ENCODE measurements at regions not wholly inside any gene's neighbourhood (a gene's known extent, or its start where the extent isn't known, plus 50 kb on each side); places are given as distances from the start of the nearest gene placed in this dataset.

- DNase-seq (ENCODE audit: low read depth, low spot score), result no peak
- H3K4me3 ChIP-seq (ENCODE audit: low read depth in 2 of 2, low read length in 2 of 2), result no peak overlapping the region
- intact Hi-C loops (cut with micrococcal nuclease; ENCODE audit: unreplicated experiment), result no loop called here
- in situ Hi-C loops (cut with HindIII; ENCODE audit: low pct_unique_long_range_greater_than_20kb, low sequenced_read_pairs), result no loop called here
- POLR2A ChIA-PET, result no interaction called here
- H3K9me3 ChIP-seq (ENCODE audit: control insufficient read depth, insufficient read depth, low read depth, low read length), result no peaks in the 10 kb centered on the region
- no TSS peak for BruUV-seq (replicated peaks)
- CTCF ChIA-PET, result no interaction called here
- no peak overlapping the region for H3K27ac ChIP-seq (ENCODE audit: low read length)
- no peak for TF ChIP-seq SIN3A (IDR thresholded peaks at IDR 0.05; ENCODE audit: borderline replicate concordance, insufficient read depth, low read depth, low read length)
- TF ChIP-seq TCF7L2 (IDR thresholded peaks at IDR 0.05; ENCODE audit: low read depth, low read length), result no peak
- TF ChIP-seq POLR2AphosphoS5 (IDR thresholded peaks at IDR 0.05; ENCODE audit: low read depth, low read length), result no peak
- TF ChIP-seq CTCF (IDR thresholded peaks at IDR 0.05), result no peak
- no peak for TF ChIP-seq REST (IDR thresholded peaks at IDR 0.05; ENCODE audit: insufficient read depth in 1 of 2, low read depth in 2 of 2, low read length in 1 of 2)
- no peak for ATAC-seq
- no peaks in the 10 kb centered on the region for H3K4me1 ChIP-seq (ENCODE audit: control insufficient read depth, insufficient read depth, low read length)
- H3K36me3 ChIP-seq (ENCODE audit: control insufficient read depth, insufficient read depth, low read length), result no peaks in the 10 kb centered on the region
- no peaks in the 10 kb centered on the region for H3K27me3 ChIP-seq (ENCODE audit: control insufficient read depth, insufficient read depth, low read length)
Measured at GRCh38 chr9:28583832-28584231, 1010.6 kb upstream of the C9orf72 start.

- POLR2A ChIA-PET, result no interaction called here
- TF ChIP-seq TCF7L2 (IDR thresholded peaks at IDR 0.05; ENCODE audit: low read depth, low read length) (no peak), REST (IDR thresholded peaks at IDR 0.05; ENCODE audit: insufficient read depth in 1 of 2, low read depth in 2 of 2, low read length in 1 of 2) (no peak), POLR2AphosphoS5 (IDR thresholded peaks at IDR 0.05; ENCODE audit: low read depth, low read length) (no peak), CTCF (IDR thresholded peaks at IDR 0.05) (no peak), SIN3A (IDR thresholded peaks at IDR 0.05; ENCODE audit: borderline replicate concordance, insufficient read depth, low read depth, low read length) (no peak)
- DNase-seq (ENCODE audit: low read depth, low spot score) (no peak), ATAC-seq (no peak)
- no peak overlapping the region for H3K4me3 ChIP-seq (ENCODE audit: low read depth in 2 of 2, low read length in 2 of 2)
- CTCF ChIA-PET, result no interaction called here
- BruUV-seq (replicated peaks), result no TSS peak
- no peaks in the 10 kb centered on the region for H3K27me3 ChIP-seq (ENCODE audit: control insufficient read depth, insufficient read depth, low read length)
- no peaks in the 10 kb centered on the region for H3K9me3 ChIP-seq (ENCODE audit: control insufficient read depth, insufficient read depth, low read depth, low read length)
- in situ Hi-C loops (cut with HindIII; ENCODE audit: low pct_unique_long_range_greater_than_20kb, low sequenced_read_pairs), result no loop called here
- no peaks in the 10 kb centered on the region for H3K4me1 ChIP-seq (ENCODE audit: control insufficient read depth, insufficient read depth, low read length)
- no peak overlapping the region for H3K27ac ChIP-seq (ENCODE audit: low read length)
- H3K36me3 ChIP-seq (ENCODE audit: control insufficient read depth, insufficient read depth, low read length), result no peaks in the 10 kb centered on the region
- intact Hi-C loops (cut with micrococcal nuclease; ENCODE audit: unreplicated experiment), result no loop called here
Measured at GRCh38 chr9:28584542-28584941, 1011.3 kb upstream of the C9orf72 start.
